K562 (cell line): ENCODE measurements at regions not wholly inside any gene's neighbourhood (a gene's known extent, or its start where the extent isn't known, plus 50 kb on each side); places are given as distances from the start of the nearest gene placed in this dataset.

Experiments used
- ATAC-seq: fragments of 200-7000 bp; cut with Tn5 transposase; 3 replicates; pipeline ENCODE4 v1.9.1; 2020; ENCODE audit warnings: moderate library complexity
- BruUV-seq: library from RNA; stranded (reverse); fragments of 400-500 nt; replicated peaks from 2 replicates; lab custom pipeline; 2021; lab: Mats Ljungman, UMichigan
- CTCF ChIA-PET: fragments of 300-600 bp; formaldehyde crosslinking; extraction: SDS; loops from one replicate; lab custom pipeline; 2021; ENCODE audit warnings: low intra/inter-chr PET ratio; lab: Yijun Ruan, JAX
- POLR2A ChIA-PET: fragments of 300-600, 350-650 bp; sonication (Branson Sonifier 250); formaldehyde crosslinking; extraction: SDS; loops from one replicate; lab custom pipeline; 2021; ENCODE audit warnings: antibody characterized with exemption, inconsistent platforms; lab: Yijun Ruan, JAX
- DNase-seq, 4 experiments: peaks; one replicate each; pipeline versions ENCODE4 v3.0.0 to v3.0.0-alpha.2; 2011 to 2018; ENCODE audit warnings: low spot score in 3 of 4, mixed read lengths in 3 of 4; ENCODE audit errors: extremely low read depth in 1 of 4
- FAIRE-seq: peaks from 2 replicates; lab custom pipeline; 2011; peaks lifted over from hg19 to GRCh38; lab: Jason Lieb, UNC
- H2AFZ ChIP-seq: 2 replicates; pipeline ENCODE4 v1.6.0; 2011; ENCODE audit warnings: low read depth, low read length, control low read depth, inconsistent platforms
- H3K27ac ChIP-seq: fragments of 200-600 bp; 3 replicates; pipeline ENCODE4 v1.8.0; 2011; ENCODE audit warnings: low read depth, mild to moderate bottlenecking, control low read depth, inconsistent platforms, low read length, moderate library complexity, mixed read lengths; ENCODE audit errors: extremely low read depth
- H3K27me3 ChIP-seq, 2 experiments: fragments of 300-600 bp in 1 of 2; 2 replicates in 1 of 2; 3 replicates in 1 of 2; pipeline versions ENCODE4 v1.6.0 to v1.8.0; 2011; ENCODE audit warnings: inconsistent platforms in 2 of 2, low read length in 2 of 2, mild to moderate bottlenecking in 1 of 2, mixed read lengths in 1 of 2, moderate library complexity in 1 of 2; ENCODE audit not compliant: control insufficient read depth in 2 of 2, insufficient read depth in 2 of 2
- H3K36me3 ChIP-seq: fragments of 300-600 bp; 3 replicates; pipeline ENCODE4 v1.8.0; 2011; ENCODE audit warnings: mild to moderate bottlenecking, low read length, inconsistent platforms; ENCODE audit not compliant: control insufficient read depth, insufficient read depth
- H3K4me1 ChIP-seq, 2 experiments: fragments of 200-600 bp in 1 of 2; replicated peaks in 1 of 2; 2 replicates in 1 of 2; 3 replicates in 1 of 2; pipeline versions ENCODE4 v1.5.1 to v1.8.0; 2011; ENCODE audit warnings: inconsistent platforms in 2 of 2, low read length in 2 of 2, mild to moderate bottlenecking in 1 of 2, mixed read lengths in 1 of 2, moderate library complexity in 1 of 2; ENCODE audit not compliant: control insufficient read depth in 2 of 2, insufficient read depth in 2 of 2
- H3K4me2 ChIP-seq: 2 replicates; pipeline ENCODE4 v1.6.1; 2011; ENCODE audit warnings: low read length, control low read depth, inconsistent platforms, mixed read lengths; ENCODE audit not compliant: insufficient read depth
- H3K4me3 ChIP-seq: fragments of 200-600 bp; sonication (generic), shearing (Covaris generic); 2 replicates; pipeline ENCODE4 v1.5.1; 2016; ENCODE audit warnings: control low read depth, inconsistent platforms
- H3K79me2 ChIP-seq: fragments of 200-600 bp; 3 replicates; pipeline ENCODE4 v1.8.0; 2011; ENCODE audit warnings: low read length, inconsistent platforms; ENCODE audit not compliant: control insufficient read depth, insufficient read depth
- H3K9ac ChIP-seq, 2 experiments: 2 replicates each; pipeline versions ENCODE4 v1.6.0 to v1.6.1; 2011; ENCODE audit warnings: low read depth in 2 of 2, low read length in 2 of 2, control low read depth in 1 of 2, inconsistent platforms in 1 of 2, mild to moderate bottlenecking in 1 of 2, mixed read lengths in 1 of 2; ENCODE audit not compliant: insufficient read depth in 1 of 2
- H3K9me1 ChIP-seq: one replicate; pipeline ENCODE4 v1.6.0; 2011; ENCODE audit warnings: inconsistent platforms, mild to moderate bottlenecking, low read length, moderate library complexity; ENCODE audit not compliant: control insufficient read depth, insufficient read depth
- H3K9me3 ChIP-seq: replicated peaks from 2 replicates; pipeline ENCODE4 v1.5.1; 2011; ENCODE audit warnings: low read depth, low read length, inconsistent platforms; ENCODE audit not compliant: control insufficient read depth, insufficient read depth
- H4K20me1 ChIP-seq: replicated peaks from 2 replicates; pipeline ENCODE4 v1.6.1; 2011; ENCODE audit warnings: low read length, inconsistent platforms, mixed read lengths; ENCODE audit not compliant: control insufficient read depth, insufficient read depth
- BDP1 ChIP-seq: IDR thresholded peaks from 3 replicates; pipeline ENCODE4 v1.6.1; 2011; ENCODE audit not compliant: insufficient read length, insufficient read depth
- C11orf30 ChIP-seq: fragments of 450-650 bp; IDR thresholded peaks from 2 replicates; pipeline ENCODE4 v1.6.1; 2016; ENCODE audit warnings: low read depth, mild to moderate bottlenecking
- ETV5 ChIP-seq: sonication (generic); formaldehyde crosslinking; IDR thresholded peaks from 2 replicates; pipeline ENCODE4 v1.4.0; 2020; ENCODE audit warnings: low read depth, mild to moderate bottlenecking, missing genetic modification reagents
- KHSRP ChIP-seq: fragments of 450-650 bp; IDR thresholded peaks from 2 replicates; pipeline ENCODE4 v1.6.1; 2017
- MAFG ChIP-seq: fragments of 450-650 bp; conservative IDR thresholded peaks from 2 replicates; pipeline ENCODE4 v1.6.1; 2016; ENCODE audit warnings: missing genetic modification characterization, missing compliant biosample characterization
- MGA ChIP-seq: fragments of 450-650 bp; IDR thresholded peaks from 2 replicates; pipeline ENCODE4 v1.6.1; 2016; ENCODE audit warnings: mild to moderate bottlenecking, moderate library complexity
- RNF219 ChIP-seq: fragments of 250-450 bp; sonication (Bioruptor Pico); IDR thresholded peaks from 2 replicates; pipeline ENCODE4 v1.5.0; 2022; ENCODE audit warnings: mild to moderate bottlenecking
- SIX5 ChIP-seq, 2 experiments: IDR thresholded peaks; 2 replicates each; pipeline ENCODE4 v1.6.1; 2011; ENCODE audit warnings: low read length in 2 of 2, borderline replicate concordance in 1 of 2, low read depth in 1 of 2, mild to moderate bottlenecking in 1 of 2, moderate library complexity in 1 of 2; ENCODE audit not compliant: insufficient read depth in 1 of 2
- TBP ChIP-seq: optimal IDR thresholded peaks from 2 replicates; pipeline ENCODE3; 2011; ENCODE audit warnings: low read depth, low read length, improper control_type of control experiment
- ZNF124 ChIP-seq: sonication (generic); formaldehyde crosslinking; IDR thresholded peaks from 2 replicates; pipeline ENCODE4 v1.8.1; 2022; ENCODE audit warnings: missing genetic modification reagents
- ZNF316 ChIP-seq: fragments of 450-650 bp; IDR thresholded peaks from 2 replicates; pipeline ENCODE4 v1.6.1; 2016
- WGBS: fragments of 100-300 bp; shearing (Covaris generic); methylation state at CpG from one replicate; pipeline ENCODE4 v1.1.6; 2016; ENCODE audit warnings: low coverage, mixed read lengths; ENCODE audit not compliant: insufficient coverage; ENCODE audit errors: missing lambda C conversion rate; 5-methylcytosine and 5-hydroxymethylcytosine counted together
- in situ Hi-C: fragments of 300-500 bp; cut with MboI; formaldehyde crosslinking; loops from 4 replicates; pipeline ENCODE4 v1.15.0; 2018; ENCODE audit warnings: inconsistent platforms, mixed read lengths
- intact Hi-C: fragments of 100-400 bp; cut with micrococcal nuclease; formaldehyde crosslinking; loops from 2 replicates; pipeline ENCODE4 v1.14.2; 2022

- no peak for DNase-seq
- 5% methylated on average over 5 of the region's 5 CpGs for WGBS
- TF ChIP-seq RNF219 (CRISPR knock-in tag) (no peak), MGA (no peak), C11orf30 (peak; percentile 20; the same call in 1 of the 2 replicates), ZNF316 (peak; percentile 54; the same call in 1 of the 2 replicates), KHSRP (no peak), ZNF124 (no peak), TBP (no peak), BDP1 (no peak), ETV5 (CRISPR knock-in tag) (no peak), MAFG (peak; percentile 58), SIX5 (IDR thresholded peaks at IDR 0.05; ENCODE audit: borderline replicate concordance in 1 of 2, insufficient read depth in 1 of 2, low read depth in 1 of 2, low read length in 2 of 2) (no peak)
- TF ChIP-seq, all 486 proteins: peak for 3
- no peaks in the 10 kb centered on the region for H3K79me2 ChIP-seq
- no peaks in the 10 kb centered on the region for H4K20me1 ChIP-seq
- H3K9me3 ChIP-seq: no peaks in the 10 kb centered on the region
- no peaks in the 10 kb centered on the region for H3K27me3 ChIP-seq
- FAIRE-seq (no peak), ATAC-seq (no peak)
- intact Hi-C loops: no loop called here
- BruUV-seq: no TSS peak
- H3K4me3 ChIP-seq: no peak overlapping the region
- H3K9ac ChIP-seq: no peak overlapping the region
- no peak overlapping the region for H2AFZ ChIP-seq
- no peak overlapping the region for H3K27ac ChIP-seq
- no peaks in the 10 kb centered on the region for H3K36me3 ChIP-seq
- no peaks in the 10 kb centered on the region for H3K4me1 ChIP-seq
- H3K9me1 ChIP-seq: no peaks in the 10 kb centered on the region
- H3K4me2 ChIP-seq: no peak overlapping the region
- POLR2A ChIA-PET: no interaction called here
- CTCF ChIA-PET: no interaction called here
- in situ Hi-C loops: no loop called here
Observed at GRCh38 chr1:87674791-87675190, 346.1 kb downstream of the LMO4 start.
